Neural cell (in vitro differentiated cells): ENCODE measurements at regions not wholly inside any gene's neighbourhood (a gene's known extent, or its start where the extent isn't known, plus 50 kb on each side); places are given as distances from the start of the nearest gene placed in this dataset.

ENCODE experiments used
- H2AFZ ChIP-seq: fragments of 200-600, 300-800 bp; sonication (generic), shearing (Covaris generic); 2 replicates; pipeline ENCODE4 v1.6.0; 2014; ENCODE audit warnings: low read depth, mild to moderate bottlenecking, antibody characterized with exemption, low read length, moderate library complexity
- H3F3A ChIP-seq: fragments of 200-600 bp; shearing (Covaris generic); 2 replicates; pipeline ENCODE4 v1.6.1; 2016; ENCODE audit warnings: mild to moderate bottlenecking, moderate library complexity, mixed read lengths, antibody characterized with exemption, low read length; ENCODE audit not compliant: insufficient read depth, poor library complexity, severe bottlenecking
- H3K27ac ChIP-seq: fragments of 200-600, 300-800 bp; sonication (generic), shearing (Covaris generic); 2 replicates; pipeline ENCODE4 v1.5.1; 2014; ENCODE audit warnings: mild to moderate bottlenecking, low read length, moderate library complexity
- H3K27me3 ChIP-seq: fragments of 300-800, 200-600 bp; sonication (generic), shearing (Covaris generic); 2 replicates; pipeline ENCODE4 v1.6.0; 2014; ENCODE audit warnings: mild to moderate bottlenecking, low read depth, low read length, moderate library complexity; ENCODE audit not compliant: insufficient read depth
- H3K36me3 ChIP-seq: fragments of 300-800, 200-600 bp; sonication (generic), shearing (Covaris generic); 2 replicates; pipeline ENCODE4 v1.5.1; 2014; ENCODE audit warnings: mild to moderate bottlenecking, antibody characterized with exemption, low read length, moderate library complexity; ENCODE audit not compliant: insufficient read depth
- H3K4me2 ChIP-seq: fragments of 300-800, 200-600 bp; sonication (generic), shearing (Covaris generic); 2 replicates; pipeline ENCODE4 v1.6.0; 2014; ENCODE audit warnings: mild to moderate bottlenecking, low read length
- H3K4me3 ChIP-seq: fragments of 300-800, 200-600 bp; sonication (generic), shearing (Covaris generic); 2 replicates; pipeline ENCODE4 v1.5.1; 2014; ENCODE audit warnings: mild to moderate bottlenecking, low read length, moderate library complexity
- H3K79me2 ChIP-seq: fragments of 200-600 bp; shearing (Covaris generic); replicated peaks from 2 replicates; pipeline ENCODE4 v1.6.0; 2014; ENCODE audit warnings: mild to moderate bottlenecking, low read length, moderate library complexity; ENCODE audit not compliant: insufficient read depth
- H3K9ac ChIP-seq: fragments of 300-800, 200-600 bp; sonication (generic), shearing (Covaris generic); 2 replicates; pipeline ENCODE4 v1.6.1; 2016; ENCODE audit warnings: mild to moderate bottlenecking, low read length, mixed read lengths
- H3K9me2 ChIP-seq: fragments of 200-600 bp; shearing (Covaris generic); 2 replicates; pipeline ENCODE4 v1.6.1; 2016; ENCODE audit warnings: mild to moderate bottlenecking, low read length, mixed read lengths; ENCODE audit not compliant: insufficient read depth
- H3K9me3 ChIP-seq: fragments of 200-600, 300-800 bp; sonication (generic), shearing (Covaris generic); 2 replicates; pipeline ENCODE4 v1.6.1; 2016; ENCODE audit warnings: mild to moderate bottlenecking, mixed run types, low read length, moderate library complexity, mixed read lengths
- H4K20me1 ChIP-seq: fragments of 200-600 bp; shearing (Covaris generic); 2 replicates; pipeline ENCODE4 v1.6.1; 2016; ENCODE audit warnings: mild to moderate bottlenecking, mixed run types; ENCODE audit not compliant: insufficient read depth
- CTCF ChIP-seq: fragments of 450-650 bp; IDR thresholded peaks from 2 replicates; pipeline ENCODE4 v1.5.1; 2014; ENCODE audit warnings: antibody characterized with exemption, mild to moderate bottlenecking, moderate library complexity; ENCODE audit not compliant: poor library complexity, severe bottlenecking
- EP300 ChIP-seq: fragments of 450-650 bp; conservative IDR thresholded peaks from 2 replicates; pipeline ENCODE4 v1.6.1; 2014; ENCODE audit warnings: antibody characterized with exemption, mild to moderate bottlenecking, moderate library complexity; ENCODE audit not compliant: poor library complexity, severe bottlenecking
- EZH2 ChIP-seq: fragments of 200-600, 300-800 bp; shearing (Covaris generic), sonication (generic); IDR thresholded peaks from 2 replicates; pipeline ENCODE4 v1.6.1; 2014; ENCODE audit warnings: antibody characterized with exemption, low read length, borderline replicate concordance, mild to moderate bottlenecking; ENCODE audit not compliant: insufficient read depth, poor library complexity, severe bottlenecking
- MXI1 ChIP-seq: fragments of 450-650 bp; conservative IDR thresholded peaks from 2 replicates; pipeline ENCODE4 v1.6.1; 2014; ENCODE audit warnings: antibody characterized with exemption, mild to moderate bottlenecking; ENCODE audit not compliant: poor library complexity, severe bottlenecking
- POLR2AphosphoS5 ChIP-seq: IDR thresholded peaks from 2 replicates; pipeline ENCODE4 v1.6.1; 2012
- RAD21 ChIP-seq: fragments of 450-650 bp; conservative IDR thresholded peaks from 2 replicates; pipeline ENCODE4 v1.6.1; 2014; ENCODE audit warnings: antibody characterized with exemption, mild to moderate bottlenecking, moderate library complexity
- REST ChIP-seq: IDR thresholded peaks from 2 replicates; pipeline ENCODE4 v1.6.1; 2012; ENCODE audit warnings: borderline replicate concordance
- SMC3 ChIP-seq: fragments of 450-650 bp; conservative IDR thresholded peaks from 2 replicates; pipeline ENCODE4 v1.6.1; 2014; ENCODE audit warnings: antibody characterized with exemption, mild to moderate bottlenecking, moderate library complexity; ENCODE audit not compliant: poor library complexity
- TAF1 ChIP-seq: IDR thresholded peaks from 2 replicates; pipeline ENCODE4 v1.6.1; 2012; ENCODE audit warnings: low read depth

GRCh38 chr21:17105932-17106331 is 406.9 kb upstream of the CXADR start:
- TF ChIP-seq EZH2 (no peak), RAD21 (no peak), POLR2AphosphoS5 (no peak), REST (no peak), MXI1 (no peak), TAF1 (no peak), EP300 (no peak), CTCF (no peak), SMC3 (no peak)
- Histone ChIP-seq H3K9ac (no peak overlapping the region), H3K36me3 (no peaks in the 10 kb centered on the region), H3K4me2 (no peak overlapping the region), H4K20me1 (no peaks in the 10 kb centered on the region), H2AFZ (no peak overlapping the region), H3K9me3 (no peaks in the 10 kb centered on the region), H3F3A (no peaks in the 10 kb centered on the region), H3K79me2 (no peaks in the 10 kb centered on the region), H3K27me3 (no peaks in the 10 kb centered on the region), H3K27ac (no peak overlapping the region), H3K9me2 (no peaks in the 10 kb centered on the region), H3K4me3 (no peak overlapping the region)

GRCh38 chr21:17114045-17114444 is 398.8 kb upstream of the CXADR start:
- no peaks in the 10 kb centered on the region for H3K36me3 ChIP-seq
- H3K4me3 ChIP-seq, result no peak overlapping the region
- no peak overlapping the region for H2AFZ ChIP-seq
- no peak overlapping the region for H3K9ac ChIP-seq
- H4K20me1 ChIP-seq, result no peaks in the 10 kb centered on the region
- H3K4me2 ChIP-seq, result no peak overlapping the region
- H3K27me3 ChIP-seq, result no peaks in the 10 kb centered on the region
- TF ChIP-seq MXI1, result no peak
- TF ChIP-seq EZH2, result no peak
- TF ChIP-seq CTCF, result no peak
- no peak for TF ChIP-seq REST
- no peak for TF ChIP-seq RAD21
- no peak for TF ChIP-seq TAF1
- no peak for TF ChIP-seq POLR2AphosphoS5
- no peak for TF ChIP-seq EP300
- no peaks in the 10 kb centered on the region for H3K79me2 ChIP-seq
- H3K9me2 ChIP-seq, result no peaks in the 10 kb centered on the region
- no peaks in the 10 kb centered on the region for H3F3A ChIP-seq
- H3K9me3 ChIP-seq, result no peaks in the 10 kb centered on the region
- no peak overlapping the region for H3K27ac ChIP-seq
